PC-9 (cell line): ENCODE measurements at regions not wholly inside any gene's neighbourhood (a gene's known extent, or its start where the extent isn't known, plus 50 kb on each side); places are given as distances from the start of the nearest gene placed in this dataset.
"Not testable (repeated sequence)": the region's sequence is repeated elsewhere in the genome, so short reads cannot be mapped to it uniquely, and the experiment has no call there.

ENCODE experiments used
- BruUV-seq: library from RNA; stranded (reverse); fragments of 400-500 nt; replicated peaks from 2 replicates; lab custom pipeline; 2021; lab: Mats Ljungman, UMichigan
- CTCF ChIA-PET: fragments of 300-600 bp; sonication (Branson Sonifier 250); formaldehyde crosslinking; loops from one replicate; lab custom pipeline; 2022; ENCODE audit warnings: antibody characterized with exemption; lab: Charles Lee
- POLR2A ChIA-PET: fragments of 300-600 bp; sonication (Branson Sonifier 250); formaldehyde crosslinking; loops from one replicate; lab custom pipeline; 2022; ENCODE audit warnings: antibody characterized with exemption; ENCODE audit not compliant: unreplicated experiment; lab: Charles Lee
- DNase-seq, 2 experiments: peaks; one replicate each; pipeline versions ENCODE4 v3.0.0 to v3.0.0-alpha.2; 2015 to 2022; ENCODE audit warnings: mixed read lengths in 1 of 2
- H2AFZ ChIP-seq: fragments of 200-600 bp; sonication (generic); 2 replicates; pipeline ENCODE4 v1.8.1; 2017; ENCODE audit warnings: antibody characterized with exemption
- H3F3A ChIP-seq: fragments of 200-600 bp; sonication (generic); 2 replicates; pipeline ENCODE4 v1.8.1; 2017; ENCODE audit warnings: antibody characterized with exemption, mild to moderate bottlenecking, low read depth; ENCODE audit not compliant: insufficient read depth
- H3K27ac ChIP-seq: fragments of 200-600 bp; sonication (generic); 2 replicates; pipeline ENCODE4 v1.6.1; 2016; ENCODE audit warnings: mixed run types
- H3K27me3 ChIP-seq: fragments of 200-600 bp; sonication (generic); 2 replicates; pipeline ENCODE4 v1.6.1; 2016; ENCODE audit warnings: low read depth, mixed run types; ENCODE audit not compliant: insufficient read depth
- H3K36me3 ChIP-seq: fragments of 200-600 bp; sonication (generic); 2 replicates; pipeline ENCODE4 v1.6.1; 2016; ENCODE audit warnings: low read depth, mixed run types
- H3K4me1 ChIP-seq: fragments of 200-600 bp; sonication (generic); replicated peaks from 2 replicates; pipeline ENCODE4 v1.6.1; 2016; ENCODE audit warnings: mixed run types; ENCODE audit not compliant: insufficient read depth
- H3K4me2 ChIP-seq: fragments of 200-600 bp; sonication (generic); 2 replicates; pipeline ENCODE4 v1.6.1; 2017; ENCODE audit warnings: mixed run types
- H3K4me3 ChIP-seq: fragments of 200-600 bp; sonication (generic); 2 replicates; pipeline ENCODE4 v1.6.1; 2016; ENCODE audit warnings: mixed run types
- H3K79me2 ChIP-seq: fragments of 200-600 bp; sonication (generic); 2 replicates; pipeline ENCODE4 v1.6.1; 2017; ENCODE audit warnings: low read depth, mixed run types
- H3K9me2 ChIP-seq: fragments of 200-600 bp; sonication (generic); 2 replicates; pipeline ENCODE4 v1.8.1; 2017; ENCODE audit warnings: mild to moderate bottlenecking; ENCODE audit not compliant: insufficient read depth
- H3K9me3 ChIP-seq: fragments of 200-600 bp; sonication (generic); 2 replicates; pipeline ENCODE4 v1.8.1; 2016; ENCODE audit warnings: low read depth; ENCODE audit not compliant: insufficient read depth
- H4K20me1 ChIP-seq: fragments of 200-600 bp; sonication (generic); 2 replicates; pipeline ENCODE4 v1.8.1; 2017; ENCODE audit not compliant: insufficient read depth
- CTCF ChIP-seq: fragments of 200-600 bp; sonication (generic); conservative IDR thresholded peaks from 2 replicates; pipeline ENCODE4 v1.6.1; 2017; ENCODE audit warnings: mixed run types, antibody characterized with exemption, mild to moderate bottlenecking, moderate library complexity
- EZH2 ChIP-seq: fragments of 200-600 bp; sonication (generic); IDR thresholded peaks from 2 replicates; pipeline ENCODE4 v1.8.0; 2017; ENCODE audit warnings: antibody characterized with exemption, low read depth
- intact Hi-C: fragments of 100-400 bp; cut with micrococcal nuclease; formaldehyde crosslinking; loops from one replicate; pipeline ENCODE4 v1.10.0; 2022; ENCODE audit not compliant: unreplicated experiment

- H4K20me1 ChIP-seq: no peaks in the 10 kb centered on the region
- intact Hi-C loops: no loop called here
- H3K36me3 ChIP-seq: no peaks in the 10 kb centered on the region
- no peaks in the 10 kb centered on the region for H3K4me1 ChIP-seq
- ChIA-PET CTCF (no interaction called here), POLR2A (no interaction called here)
- H3K79me2 ChIP-seq: no peaks in the 10 kb centered on the region
- BruUV-seq: no TSS peak
- H3K9me2 ChIP-seq: no peaks in the 10 kb centered on the region
- peaks cover 4% of the 10 kb centered on the region; the same call in 1 of the 2 replicates for H3K9me3 ChIP-seq
- DNase-seq: no peak
- no peaks in the 10 kb centered on the region for H3F3A ChIP-seq
- no peak overlapping the region for H2AFZ ChIP-seq
- H3K4me3 ChIP-seq: no peak overlapping the region
- no peak overlapping the region for H3K4me2 ChIP-seq
- H3K27ac ChIP-seq: no peak overlapping the region
- H3K27me3 ChIP-seq: peaks cover 6% of the 10 kb centered on the region; the same call in 1 of the 2 replicates
- TF ChIP-seq EZH2 (no peak), CTCF (no peak)
Measured at GRCh38 chr5:152052470-152052869, 127.8 kb upstream of the GLRA1 start.

- H3K27me3 ChIP-seq: no peaks in the 10 kb centered on the region
- no TSS peak for BruUV-seq
- H4K20me1 ChIP-seq: no peaks in the 10 kb centered on the region
- peaks cover 4% of the 10 kb centered on the region; the same call in 1 of the 2 replicates for H3K9me3 ChIP-seq
- no peaks in the 10 kb centered on the region for H3F3A ChIP-seq
- H2AFZ ChIP-seq: no peak overlapping the region
- H3K4me3 ChIP-seq: no peak overlapping the region
- POLR2A ChIA-PET: no interaction called here
- H3K79me2 ChIP-seq: no peaks in the 10 kb centered on the region
- no peak overlapping the region for H3K27ac ChIP-seq
- TF ChIP-seq CTCF: no peak
- TF ChIP-seq EZH2: no peak
- no peaks in the 10 kb centered on the region for H3K9me2 ChIP-seq
- intact Hi-C loops: no loop called here
- no peak for DNase-seq
- H3K4me2 ChIP-seq: no peak overlapping the region
- no peaks in the 10 kb centered on the region for H3K36me3 ChIP-seq
- CTCF ChIA-PET: no interaction called here
- no peaks in the 10 kb centered on the region for H3K4me1 ChIP-seq
Measured at GRCh38 chr5:152051499-152052454, 127.1 kb upstream of the GLRA1 start.

GRCh38 chr5:152046361-152046760, 121.7 kb upstream of the GLRA1 start:
- H3K27ac ChIP-seq: no peak overlapping the region
- H3K4me2 ChIP-seq: no peak overlapping the region
- no peak overlapping the region for H2AFZ ChIP-seq
- DNase-seq: no peak
- no peaks in the 10 kb centered on the region for H3K27me3 ChIP-seq
- H3K79me2 ChIP-seq: no peaks in the 10 kb centered on the region
- BruUV-seq: no TSS peak
- CTCF ChIA-PET: no interaction called here
- no peaks in the 10 kb centered on the region for H3K4me1 ChIP-seq
- H3K4me3 ChIP-seq: no peak overlapping the region
- POLR2A ChIA-PET: no interaction called here
- H3K9me3 ChIP-seq: peaks cover 4% of the 10 kb centered on the region; the same call in 1 of the 2 replicates
- H3K9me2 ChIP-seq: no peaks in the 10 kb centered on the region
- no peaks in the 10 kb centered on the region for H3K36me3 ChIP-seq
- TF ChIP-seq EZH2: no peak
- no peak for TF ChIP-seq CTCF
- no peaks in the 10 kb centered on the region for H3F3A ChIP-seq
- intact Hi-C loops: no loop called here
- H4K20me1 ChIP-seq: no peaks in the 10 kb centered on the region

GRCh38 chr5:152038856-152039255, 114.2 kb upstream of the GLRA1 start:
- BruUV-seq, DNase-seq, intact Hi-C loops, H3K4me2 ChIP-seq, H3K27me3 ChIP-seq, H3K4me3 ChIP-seq, H3K27ac ChIP-seq, H3K9me2 ChIP-seq, H3K36me3 ChIP-seq, H3F3A ChIP-seq, CTCF ChIA-PET, H3K9me3 ChIP-seq, POLR2A ChIA-PET, H3K79me2 ChIP-seq, H2AFZ ChIP-seq, H3K4me1 ChIP-seq, H4K20me1 ChIP-seq: not testable (repeated sequence)

- DNase-seq, CTCF ChIA-PET: not testable (repeated sequence)
Measured at GRCh38 chr5:152026328-152027024, 101.8 kb upstream of the GLRA1 start.

More at GRCh38 chr5:152026328-152027024, 101.8 kb upstream of the GLRA1 start:
- BruUV-seq, H3K9me2 ChIP-seq, H3K36me3 ChIP-seq, H3K27ac ChIP-seq, H3K9me3 ChIP-seq, H3K79me2 ChIP-seq, H3F3A ChIP-seq, intact Hi-C loops, H3K27me3 ChIP-seq, H2AFZ ChIP-seq, H3K4me3 ChIP-seq, POLR2A ChIA-PET, H4K20me1 ChIP-seq, H3K4me1 ChIP-seq: not testable (repeated sequence)
- peak overlapping the region; percentile 23; the same call in 1 of the 2 replicates for H3K4me2 ChIP-seq
